AG09309 (cell line): ENCODE measurements at regions not wholly inside any gene's neighbourhood (a gene's known extent, or its start where the extent isn't known, plus 50 kb on each side); places are given as distances from the start of the nearest gene placed in this dataset.
"Not testable (repeated sequence)": the region's sequence is repeated elsewhere in the genome, so short reads cannot be mapped to it uniquely, and the experiment has no call there.

Experiments used
- DNase-seq: peaks from one replicate; pipeline ENCODE4 v3.0.0-alpha.2; 2010; ENCODE audit warnings: low read depth
- H3K4me3 ChIP-seq: 2 replicates; pipeline ENCODE4 v1.5.1; 2011; ENCODE audit warnings: mild to moderate bottlenecking, low read depth, low read length, moderate library complexity; ENCODE audit not compliant: control insufficient read depth
- TF ChIP-seq, protein P1 (sequence below): IDR thresholded peaks from 2 replicates; pipeline ENCODE4 v1.5.1; 2011; ENCODE audit warnings: mild to moderate bottlenecking, low read depth, low read length, inconsistent platforms; ENCODE audit not compliant: insufficient read depth, control insufficient read depth; ENCODE audit errors: missing control alignments

DNA sequence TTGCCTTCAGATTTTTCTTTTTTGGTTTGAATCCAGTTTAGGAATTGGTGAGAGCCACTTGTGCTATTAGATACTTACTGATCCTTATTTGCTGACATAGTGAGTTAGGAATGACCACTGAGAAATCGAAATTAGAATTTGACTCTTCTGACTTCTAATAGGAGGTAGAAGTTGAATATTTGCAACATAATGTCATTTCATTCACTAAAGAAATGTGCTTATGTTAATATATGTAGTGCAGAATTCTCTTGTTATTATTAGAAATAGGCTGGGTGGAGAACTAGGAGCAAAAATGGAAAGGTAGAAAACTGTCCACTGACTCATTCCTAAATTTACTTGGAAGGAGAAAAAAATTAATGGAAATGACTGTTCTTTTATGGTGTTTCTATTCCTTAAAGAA lies 538.2 kb upstream of the SGO1 start:
- no peak for DNase-seq
- TF ChIP-seq, protein P1, sequence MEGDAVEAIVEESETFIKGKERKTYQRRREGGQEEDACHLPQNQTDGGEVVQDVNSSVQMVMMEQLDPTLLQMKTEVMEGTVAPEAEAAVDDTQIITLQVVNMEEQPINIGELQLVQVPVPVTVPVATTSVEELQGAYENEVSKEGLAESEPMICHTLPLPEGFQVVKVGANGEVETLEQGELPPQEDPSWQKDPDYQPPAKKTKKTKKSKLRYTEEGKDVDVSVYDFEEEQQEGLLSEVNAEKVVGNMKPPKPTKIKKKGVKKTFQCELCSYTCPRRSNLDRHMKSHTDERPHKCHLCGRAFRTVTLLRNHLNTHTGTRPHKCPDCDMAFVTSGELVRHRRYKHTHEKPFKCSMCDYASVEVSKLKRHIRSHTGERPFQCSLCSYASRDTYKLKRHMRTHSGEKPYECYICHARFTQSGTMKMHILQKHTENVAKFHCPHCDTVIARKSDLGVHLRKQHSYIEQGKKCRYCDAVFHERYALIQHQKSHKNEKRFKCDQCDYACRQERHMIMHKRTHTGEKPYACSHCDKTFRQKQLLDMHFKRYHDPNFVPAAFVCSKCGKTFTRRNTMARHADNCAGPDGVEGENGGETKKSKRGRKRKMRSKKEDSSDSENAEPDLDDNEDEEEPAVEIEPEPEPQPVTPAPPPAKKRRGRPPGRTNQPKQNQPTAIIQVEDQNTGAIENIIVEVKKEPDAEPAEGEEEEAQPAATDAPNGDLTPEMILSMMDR: no peak
- H3K4me3 ChIP-seq: no peak overlapping the region

DNA sequence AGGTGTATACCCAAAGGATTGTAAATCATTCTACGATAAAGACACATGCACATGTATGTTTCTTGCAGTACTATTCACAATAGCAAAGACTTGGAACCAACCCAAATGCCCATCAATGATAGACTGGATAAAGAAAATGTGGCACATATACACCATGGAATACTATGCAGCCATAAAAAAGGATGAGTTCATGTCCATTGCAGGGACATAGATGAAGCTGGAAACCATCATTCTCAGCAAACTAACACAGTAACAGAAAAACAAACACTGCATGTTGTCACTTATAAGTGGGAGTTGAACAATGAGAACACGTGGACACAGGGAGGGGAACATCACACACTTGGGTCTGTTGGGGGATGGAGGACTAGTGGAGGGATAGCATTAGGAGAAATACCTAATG lies 530.4 kb upstream of the SGO1 start:
- not testable (repeated sequence) for DNase-seq, H3K4me3 ChIP-seq

DNA sequence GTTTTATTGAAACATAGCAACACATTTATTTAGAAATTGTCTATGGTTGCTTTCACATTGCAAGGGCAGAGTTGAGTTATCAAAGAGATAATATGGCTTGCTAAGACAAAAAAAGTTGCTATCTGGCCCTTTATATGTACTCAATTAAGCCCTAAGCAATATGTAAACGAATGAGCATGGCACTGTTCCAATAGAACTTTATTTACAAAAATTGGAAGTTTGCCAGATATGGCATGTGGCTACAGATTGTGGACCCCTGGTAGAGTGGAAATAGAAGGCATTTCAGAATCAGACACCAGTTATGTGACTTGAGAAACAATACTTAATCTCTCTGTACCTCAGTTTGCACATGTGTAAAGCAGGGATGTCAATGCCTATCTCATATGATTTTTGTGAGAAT lies 515.6 kb upstream of the SGO1 start:
- no peak for DNase-seq
- no peak overlapping the region for H3K4me3 ChIP-seq
- TF ChIP-seq, protein P1: no peak

- TF ChIP-seq, protein P1: no peak
- no peak for DNase-seq
- no peak overlapping the region for H3K4me3 ChIP-seq
Measured at GRCh38 chr3:20700714-20701113, 514.7 kb upstream of the SGO1 start.

DNA sequence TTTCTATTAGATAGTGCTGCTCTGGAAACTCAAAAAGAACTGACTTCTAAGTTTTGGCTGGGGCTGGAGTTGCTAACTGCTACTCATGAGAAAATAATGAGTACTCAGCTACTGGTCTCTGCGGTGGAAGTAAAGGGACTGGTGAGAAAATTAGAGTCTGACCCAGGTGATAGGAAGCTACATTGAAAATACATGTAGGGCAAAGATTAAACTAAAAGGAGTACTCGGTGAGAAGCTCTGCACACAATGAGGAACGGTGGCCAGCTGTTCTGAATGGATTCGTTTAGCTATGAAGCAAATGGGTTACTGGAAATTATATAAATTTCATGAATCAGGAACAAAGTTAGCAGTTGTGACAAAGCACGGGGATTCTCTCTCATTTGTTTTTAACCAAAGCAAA lies 512.9 kb upstream of the SGO1 start:
- no peak overlapping the region for H3K4me3 ChIP-seq
- DNase-seq: no peak
- TF ChIP-seq, protein P1: no peak

- no peak overlapping the region for H3K4me3 ChIP-seq
- DNase-seq: no peak
- TF ChIP-seq, protein P1: no peak
Measured at GRCh38 chr3:20696388-20697150, 510.6 kb upstream of the SGO1 start.

- TF ChIP-seq, protein P1: no peak
- no peak for DNase-seq
- H3K4me3 ChIP-seq: no peak overlapping the region
Measured at GRCh38 chr3:20692675-20693074, 506.7 kb upstream of the SGO1 start.
